ENCODE measurements at regions not wholly inside any gene's neighbourhood (a gene's known extent, or its start where the extent isn't known, plus 50 kb on each side); places are given as distances from the start of the nearest gene placed in this dataset.

GRCh38 chr5:165781738-165782137 lies 2276.3 kb downstream of the MAT2B start:
- H3K9me3 ChIP-seq (ENCODE audit: control insufficient read depth in 2 of 2, low read length in 2 of 2) = no peaks in the 10 kb centered on the region
- no peaks in the 10 kb centered on the region for H3K36me3 ChIP-seq (ENCODE audit: control insufficient read depth in 2 of 2, insufficient read depth in 2 of 2, low read length in 2 of 2)
- no peaks in the 10 kb centered on the region for H3K4me1 ChIP-seq (ENCODE audit: control insufficient read depth in 2 of 2, insufficient read depth in 2 of 2, low read length in 2 of 2)
- H3K4me3 ChIP-seq (ENCODE audit: low read length in 2 of 2) = no peak overlapping the region
- no peak overlapping the region for H3K9ac ChIP-seq (ENCODE audit: low read depth in 1 of 2, low read length in 2 of 2)
- H3K27ac ChIP-seq (ENCODE audit: low read depth in 2 of 2, low read length in 2 of 2) = no peak overlapping the region
- H3K27me3 ChIP-seq (ENCODE audit: control insufficient read depth in 2 of 2, insufficient read depth in 2 of 2, low read length in 2 of 2) = no peaks in the 10 kb centered on the region

DNA sequence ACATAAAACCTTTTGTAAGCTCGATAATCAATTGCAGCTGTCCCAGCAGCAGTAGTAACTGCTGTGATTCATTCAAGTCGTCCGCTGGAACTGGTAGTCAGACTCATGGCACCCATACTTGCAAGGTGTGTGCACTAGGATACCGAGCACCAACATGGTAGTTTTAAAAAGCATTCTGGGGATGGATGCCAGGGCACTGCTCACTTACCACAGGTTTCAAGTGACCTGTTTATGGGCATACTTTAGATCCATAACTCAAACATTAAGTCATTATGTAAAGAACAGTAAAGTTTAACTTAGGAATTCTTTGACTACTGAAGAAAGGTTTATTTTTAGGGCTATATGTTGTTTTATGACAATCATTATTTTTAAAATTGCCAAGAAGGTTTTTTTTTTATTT lies 2277.6 kb downstream of the MAT2B start:
- Histone ChIP-seq H3K36me3 (ENCODE audit: control insufficient read depth in 2 of 2, insufficient read depth in 2 of 2, low read length in 2 of 2) (no peaks in the 10 kb centered on the region), H3K27me3 (ENCODE audit: control insufficient read depth in 2 of 2, insufficient read depth in 2 of 2, low read length in 2 of 2) (no peaks in the 10 kb centered on the region), H3K27ac (ENCODE audit: low read depth in 2 of 2, low read length in 2 of 2) (no peak overlapping the region), H3K9me3 (ENCODE audit: control insufficient read depth in 2 of 2, low read length in 2 of 2) (no peaks in the 10 kb centered on the region), H3K4me1 (ENCODE audit: control insufficient read depth in 2 of 2, insufficient read depth in 2 of 2, low read length in 2 of 2) (no peaks in the 10 kb centered on the region), H3K4me3 (ENCODE audit: low read length in 2 of 2) (no peak overlapping the region), H3K9ac (ENCODE audit: low read depth in 1 of 2, low read length in 2 of 2) (no peak overlapping the region)

GRCh38 chr5:165786073-165786472 lies 2280.7 kb downstream of the MAT2B start:
- no peaks in the 10 kb centered on the region for H3K9me3 ChIP-seq (ENCODE audit: control insufficient read depth in 2 of 2, low read length in 2 of 2)
- no peak overlapping the region for H3K4me3 ChIP-seq (ENCODE audit: low read length in 2 of 2)
- no peaks in the 10 kb centered on the region for H3K27me3 ChIP-seq (ENCODE audit: control insufficient read depth in 2 of 2, insufficient read depth in 2 of 2, low read length in 2 of 2)
- H3K4me1 ChIP-seq (ENCODE audit: control insufficient read depth in 2 of 2, insufficient read depth in 2 of 2, low read length in 2 of 2) = no peaks in the 10 kb centered on the region
- no peaks in the 10 kb centered on the region for H3K36me3 ChIP-seq (ENCODE audit: control insufficient read depth in 2 of 2, insufficient read depth in 2 of 2, low read length in 2 of 2)
- H3K9ac ChIP-seq (ENCODE audit: low read depth in 1 of 2, low read length in 2 of 2) = no peak overlapping the region
- H3K27ac ChIP-seq (ENCODE audit: low read depth in 2 of 2, low read length in 2 of 2) = no peak overlapping the region

GRCh38 chr5:165795073-165795472 lies 2289.7 kb downstream of the MAT2B start:
- H3K9me3 ChIP-seq (ENCODE audit: control insufficient read depth in 2 of 2, low read length in 2 of 2) = no peaks in the 10 kb centered on the region
- no peak overlapping the region for H3K4me3 ChIP-seq (ENCODE audit: low read length in 2 of 2)
- H3K27ac ChIP-seq (ENCODE audit: low read depth in 2 of 2, low read length in 2 of 2) = no peak overlapping the region
- no peak overlapping the region for H3K9ac ChIP-seq (ENCODE audit: low read depth in 1 of 2, low read length in 2 of 2)
- H3K27me3 ChIP-seq (ENCODE audit: control insufficient read depth in 2 of 2, insufficient read depth in 2 of 2, low read length in 2 of 2) = no peaks in the 10 kb centered on the region
- H3K36me3 ChIP-seq (ENCODE audit: control insufficient read depth in 2 of 2, insufficient read depth in 2 of 2, low read length in 2 of 2) = no peaks in the 10 kb centered on the region
- H3K4me1 ChIP-seq (ENCODE audit: control insufficient read depth in 2 of 2, insufficient read depth in 2 of 2, low read length in 2 of 2) = no peaks in the 10 kb centered on the region

DNA sequence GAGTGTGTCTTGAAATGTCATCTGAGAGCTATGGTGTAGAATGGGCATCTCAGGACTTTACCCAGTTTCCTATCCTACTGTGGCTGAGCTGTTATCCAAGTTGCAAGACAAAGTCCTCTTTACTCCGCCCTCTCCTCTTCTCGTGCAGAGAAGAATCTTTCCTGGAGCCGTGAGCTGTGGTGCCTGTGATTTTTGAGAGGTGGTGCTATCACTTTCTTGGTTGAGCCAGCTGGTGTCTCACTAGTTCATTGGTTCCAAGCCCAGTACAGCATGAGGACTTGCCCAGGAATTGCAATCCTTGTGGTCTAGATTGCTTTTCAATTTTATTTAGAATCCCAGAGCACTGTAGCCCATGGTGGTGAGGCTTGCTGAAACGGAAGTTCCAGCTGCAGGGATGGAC lies 2300.3 kb downstream of the MAT2B start:
- Histone ChIP-seq H3K9me3 (ENCODE audit: control insufficient read depth in 2 of 2, low read length in 2 of 2) (peaks cover 0 to 2% of the 10 kb centered on the region in 2 donors), H3K9ac (ENCODE audit: low read depth in 1 of 2, low read length in 2 of 2) (no peak overlapping the region), H3K36me3 (ENCODE audit: control insufficient read depth in 2 of 2, insufficient read depth in 2 of 2, low read length in 2 of 2) (no peaks in the 10 kb centered on the region), H3K4me3 (ENCODE audit: low read length in 2 of 2) (no peak overlapping the region), H3K27me3 (ENCODE audit: control insufficient read depth in 2 of 2, insufficient read depth in 2 of 2, low read length in 2 of 2) (no peaks in the 10 kb centered on the region), H3K27ac (ENCODE audit: low read depth in 2 of 2, low read length in 2 of 2) (no peak overlapping the region), H3K4me1 (ENCODE audit: control insufficient read depth in 2 of 2, insufficient read depth in 2 of 2, low read length in 2 of 2) (no peaks in the 10 kb centered on the region)

GRCh38 chr5:165808335-165808734 lies 2302.9 kb downstream of the MAT2B start:
- H3K9me3 ChIP-seq (ENCODE audit: control insufficient read depth in 2 of 2, low read length in 2 of 2) = peaks cover 0 to 2% of the 10 kb centered on the region in 2 donors
- no peaks in the 10 kb centered on the region for H3K4me1 ChIP-seq (ENCODE audit: control insufficient read depth in 2 of 2, insufficient read depth in 2 of 2, low read length in 2 of 2)
- no peaks in the 10 kb centered on the region for H3K36me3 ChIP-seq (ENCODE audit: control insufficient read depth in 2 of 2, insufficient read depth in 2 of 2, low read length in 2 of 2)
- H3K27ac ChIP-seq (ENCODE audit: low read depth in 2 of 2, low read length in 2 of 2) = no peak overlapping the region
- H3K27me3 ChIP-seq (ENCODE audit: control insufficient read depth in 2 of 2, insufficient read depth in 2 of 2, low read length in 2 of 2) = no peaks in the 10 kb centered on the region
- H3K4me3 ChIP-seq (ENCODE audit: low read length in 2 of 2) = no peak overlapping the region
- H3K9ac ChIP-seq (ENCODE audit: low read depth in 1 of 2, low read length in 2 of 2) = no peak overlapping the region

- peaks cover 0 to 2% of the 10 kb centered on the region in 2 donors for H3K9me3 ChIP-seq (ENCODE audit: control insufficient read depth in 2 of 2, low read length in 2 of 2)
- no peak overlapping the region for H3K4me3 ChIP-seq (ENCODE audit: low read length in 2 of 2)
- no peak overlapping the region for H3K9ac ChIP-seq (ENCODE audit: low read depth in 1 of 2, low read length in 2 of 2)
- no peaks in the 10 kb centered on the region for H3K4me1 ChIP-seq (ENCODE audit: control insufficient read depth in 2 of 2, insufficient read depth in 2 of 2, low read length in 2 of 2)
- H3K27me3 ChIP-seq (ENCODE audit: control insufficient read depth in 2 of 2, insufficient read depth in 2 of 2, low read length in 2 of 2) = no peaks in the 10 kb centered on the region
- no peaks in the 10 kb centered on the region for H3K36me3 ChIP-seq (ENCODE audit: control insufficient read depth in 2 of 2, insufficient read depth in 2 of 2, low read length in 2 of 2)
- H3K27ac ChIP-seq (ENCODE audit: low read depth in 2 of 2, low read length in 2 of 2) = no peak overlapping the region
Measured at GRCh38 chr5:165809914-165810313, 2304.5 kb downstream of the MAT2B start.

DNA sequence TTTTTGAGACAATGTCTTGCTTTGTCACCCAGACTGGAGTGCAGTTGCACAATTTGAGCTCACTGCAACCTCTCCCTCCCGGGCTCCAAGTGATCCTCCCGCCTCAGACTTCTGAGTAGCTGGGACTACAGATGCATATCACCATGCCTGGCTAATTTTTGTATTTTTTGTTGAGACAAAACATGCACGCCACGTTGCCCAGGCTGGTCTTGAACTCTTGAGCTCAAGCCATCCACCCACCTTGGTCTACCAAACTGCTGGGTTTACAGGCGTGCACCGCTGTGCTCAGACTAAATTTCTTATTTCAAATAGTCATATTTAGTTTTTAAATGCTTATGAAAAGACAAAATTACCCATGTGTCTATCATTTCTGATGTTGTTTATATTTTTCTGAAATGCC lies 2324.1 kb downstream of the MAT2B start:
- Histone ChIP-seq H3K4me1 (ENCODE audit: control insufficient read depth in 2 of 2, insufficient read depth in 2 of 2, low read length in 2 of 2) (no peaks in the 10 kb centered on the region), H3K27me3 (ENCODE audit: control insufficient read depth in 2 of 2, insufficient read depth in 2 of 2, low read length in 2 of 2) (no peaks in the 10 kb centered on the region), H3K27ac (ENCODE audit: low read depth in 2 of 2, low read length in 2 of 2) (no peak overlapping the region), H3K9me3 (ENCODE audit: control insufficient read depth in 2 of 2, low read length in 2 of 2) (no peaks in the 10 kb centered on the region), H3K9ac (ENCODE audit: low read depth in 1 of 2, low read length in 2 of 2) (no peak overlapping the region), H3K4me3 (ENCODE audit: low read length in 2 of 2) (no peak overlapping the region), H3K36me3 (ENCODE audit: control insufficient read depth in 2 of 2, insufficient read depth in 2 of 2, low read length in 2 of 2) (no peaks in the 10 kb centered on the region)

DNA sequence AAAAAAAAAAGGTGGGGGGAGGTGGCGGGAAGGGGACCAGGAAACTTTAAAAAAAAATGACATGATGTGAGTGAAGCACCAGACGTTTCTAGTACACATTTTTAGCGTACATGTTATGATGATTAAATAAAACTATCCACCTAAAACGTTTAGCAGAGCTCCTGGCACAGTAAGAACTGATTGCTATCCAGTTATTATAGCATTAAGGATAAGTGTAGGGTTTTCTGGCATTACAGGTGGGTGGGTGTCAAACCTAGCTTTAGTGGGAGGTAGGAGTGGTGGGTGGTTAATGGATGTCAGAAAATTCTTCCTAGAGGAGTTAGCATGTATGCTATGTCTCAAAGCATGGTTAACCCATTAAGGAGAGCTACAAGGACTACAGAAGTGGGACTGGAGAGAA lies 2329.5 kb downstream of the MAT2B start:
- H3K27me3 ChIP-seq (ENCODE audit: control insufficient read depth in 2 of 2, insufficient read depth in 2 of 2, low read length in 2 of 2) = no peaks in the 10 kb centered on the region
- H3K4me1 ChIP-seq (ENCODE audit: control insufficient read depth in 2 of 2, insufficient read depth in 2 of 2, low read length in 2 of 2) = no peaks in the 10 kb centered on the region
- no peaks in the 10 kb centered on the region for H3K9me3 ChIP-seq (ENCODE audit: control insufficient read depth in 2 of 2, low read length in 2 of 2)
- H3K27ac ChIP-seq (ENCODE audit: low read depth in 2 of 2, low read length in 2 of 2) = no peak overlapping the region
- no peaks in the 10 kb centered on the region for H3K36me3 ChIP-seq (ENCODE audit: control insufficient read depth in 2 of 2, insufficient read depth in 2 of 2, low read length in 2 of 2)
- no peak overlapping the region for H3K9ac ChIP-seq (ENCODE audit: low read depth in 1 of 2, low read length in 2 of 2)
- no peak overlapping the region for H3K4me3 ChIP-seq (ENCODE audit: low read length in 2 of 2)

DNA sequence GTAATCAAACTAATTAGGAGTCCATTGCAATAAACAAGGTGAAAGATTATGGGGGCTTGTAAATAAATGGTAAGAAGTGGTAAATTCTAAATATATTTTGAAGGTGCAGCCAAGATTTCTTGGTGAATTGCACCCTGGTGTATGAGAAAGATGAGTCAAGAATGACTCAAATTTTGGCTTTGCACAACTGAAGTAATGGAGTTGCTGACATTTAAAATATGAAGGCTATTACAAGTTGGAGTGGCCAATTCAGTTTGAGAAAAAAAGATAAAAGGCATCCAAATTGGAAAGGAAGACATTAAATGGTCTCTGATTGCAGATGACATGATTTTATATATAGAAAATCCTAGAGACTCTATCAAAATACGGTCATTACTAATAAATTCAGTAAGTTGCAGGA lies 2330.6 kb downstream of the MAT2B start:
- Histone ChIP-seq H3K9me3 (ENCODE audit: control insufficient read depth in 2 of 2, low read length in 2 of 2) (no peaks in the 10 kb centered on the region), H3K36me3 (ENCODE audit: control insufficient read depth in 2 of 2, insufficient read depth in 2 of 2, low read length in 2 of 2) (no peaks in the 10 kb centered on the region), H3K4me1 (ENCODE audit: control insufficient read depth in 2 of 2, insufficient read depth in 2 of 2, low read length in 2 of 2) (no peaks in the 10 kb centered on the region), H3K27me3 (ENCODE audit: control insufficient read depth in 2 of 2, insufficient read depth in 2 of 2, low read length in 2 of 2) (no peaks in the 10 kb centered on the region), H3K9ac (ENCODE audit: low read depth in 1 of 2, low read length in 2 of 2) (no peak overlapping the region), H3K4me3 (ENCODE audit: low read length in 2 of 2) (no peak overlapping the region), H3K27ac (ENCODE audit: low read depth in 2 of 2, low read length in 2 of 2) (no peak overlapping the region)

GRCh38 chr5:165837286-165837685 lies 2331.9 kb downstream of the MAT2B start:
- H3K27me3 ChIP-seq (ENCODE audit: control insufficient read depth in 2 of 2, insufficient read depth in 2 of 2, low read length in 2 of 2) = no peaks in the 10 kb centered on the region
- no peaks in the 10 kb centered on the region for H3K9me3 ChIP-seq (ENCODE audit: control insufficient read depth in 2 of 2, low read length in 2 of 2)
- H3K9ac ChIP-seq (ENCODE audit: low read depth in 1 of 2, low read length in 2 of 2) = no peak overlapping the region
- no peak overlapping the region for H3K27ac ChIP-seq (ENCODE audit: low read depth in 2 of 2, low read length in 2 of 2)
- no peak overlapping the region for H3K4me3 ChIP-seq (ENCODE audit: low read length in 2 of 2)
- H3K4me1 ChIP-seq (ENCODE audit: control insufficient read depth in 2 of 2, insufficient read depth in 2 of 2, low read length in 2 of 2) = no peaks in the 10 kb centered on the region
- no peaks in the 10 kb centered on the region for H3K36me3 ChIP-seq (ENCODE audit: control insufficient read depth in 2 of 2, insufficient read depth in 2 of 2, low read length in 2 of 2)

Measured in mucosa of rectum (tissue), 2 donors.